Ascending aorta (tissue), 2 donors: ENCODE measurements at regions not wholly inside any gene's neighbourhood (a gene's known extent, or its start where the extent isn't known, plus 50 kb on each side); places are given as distances from the start of the nearest gene placed in this dataset.

Experiments
- DNase-seq, 2 donors: peaks; one replicate each; pipeline ENCODE4 v3.0.0-alpha.2; 2019; ENCODE audit warnings: low spot score in 2 of 2
- H3K27ac ChIP-seq, 2 donors: fragments of 200-600 bp; sonication (generic); one replicate each; pipeline ENCODE4 v1.5.1; 2016 to 2017; ENCODE audit warnings: mild to moderate bottlenecking in 1 of 2
- H3K27me3 ChIP-seq: fragments of 200-600 bp; sonication (generic); one replicate; pipeline ENCODE4 v1.5.1; 2017
- H3K36me3 ChIP-seq, 2 donors: fragments of 200-600 bp; sonication (generic); one replicate each; pipeline ENCODE4 v1.5.1; 2016
- H3K4me1 ChIP-seq, 2 donors: fragments of 200-600 bp; sonication (generic); one replicate each; pipeline ENCODE4 v1.5.1; 2016 to 2017; ENCODE audit warnings: mild to moderate bottlenecking in 1 of 2
- H3K4me3 ChIP-seq, 2 donors: fragments of 200-600 bp; sonication (generic); one replicate each; pipeline ENCODE4 v1.5.1; 2016 to 2017; ENCODE audit warnings: mild to moderate bottlenecking in 1 of 2
- H3K9me3 ChIP-seq, 2 donors: fragments of 200-600 bp; sonication (generic); one replicate each; pipeline ENCODE4 v1.5.1; 2016
- CTCF ChIP-seq, 3 experiments: fragments of 200-600 bp in 2 of 3; fragments of 450-650 bp in 1 of 3; sonication (generic) in 2 of 3; IDR thresholded peaks; one replicate each; pipeline ENCODE4 v1.5.1; 2016 to 2019; ENCODE audit warnings: antibody characterized with exemption in 3 of 3, mild to moderate bottlenecking in 1 of 3, moderate library complexity in 1 of 3
- intact Hi-C: fragments of 100-400 bp; cut with DNase I; formaldehyde crosslinking; loops from one replicate; pipeline ENCODE4 v1.15.1; 2023

GRCh38 chr2:237198164-237198855 is 112.6 kb downstream of the COPS8 start:
- TF ChIP-seq CTCF (IDR thresholded peaks at IDR 0.05) = no peak
- H3K27me3 ChIP-seq = no peaks in the 10 kb centered on the region
- H3K4me1 ChIP-seq = no peaks in the 10 kb centered on the region
- H3K36me3 ChIP-seq = no peaks in the 10 kb centered on the region
- no peak for DNase-seq
- no peak overlapping the region for H3K27ac ChIP-seq
- intact Hi-C loops = no loop called here
- no peak overlapping the region for H3K4me3 ChIP-seq
- no peaks in the 10 kb centered on the region for H3K9me3 ChIP-seq

- H3K27me3 ChIP-seq = no peaks in the 10 kb centered on the region
- H3K4me3 ChIP-seq = no peak overlapping the region
- intact Hi-C loops = no loop called here
- no peak for DNase-seq
- no peak overlapping the region for H3K27ac ChIP-seq
- no peaks in the 10 kb centered on the region for H3K9me3 ChIP-seq
- TF ChIP-seq CTCF (IDR thresholded peaks at IDR 0.05) = no peak
- no peaks in the 10 kb centered on the region for H3K36me3 ChIP-seq
- no peaks in the 10 kb centered on the region for H3K4me1 ChIP-seq
These were observed 113.4 kb downstream of the COPS8 start for GRCh38 chr2:237199082-237199481.

GRCh38 chr2:237199577-237199976 is 113.9 kb downstream of the COPS8 start:
- Histone ChIP-seq H3K27me3 (no peaks in the 10 kb centered on the region), H3K36me3 (no peaks in the 10 kb centered on the region), H3K27ac (no peak overlapping the region), H3K4me3 (no peak overlapping the region), H3K9me3 (no peaks in the 10 kb centered on the region), H3K4me1 (no peaks in the 10 kb centered on the region)
- intact Hi-C loops = no loop called here
- no peak for TF ChIP-seq CTCF (IDR thresholded peaks at IDR 0.05)
- no peak for DNase-seq

- Histone ChIP-seq H3K4me3 (no peak overlapping the region), H3K36me3 (no peaks in the 10 kb centered on the region), H3K4me1 (no peaks in the 10 kb centered on the region), H3K27me3 (no peaks in the 10 kb centered on the region), H3K27ac (no peak overlapping the region), H3K9me3 (no peaks in the 10 kb centered on the region)
- DNase-seq = no peak
- no peak for TF ChIP-seq CTCF (IDR thresholded peaks at IDR 0.05)
- intact Hi-C loops = no loop called here
These were observed 114.8 kb downstream of the COPS8 start for GRCh38 chr2:237200462-237200861.

- H3K4me1 ChIP-seq = no peaks in the 10 kb centered on the region
- no peak for DNase-seq
- peak overlapping the region in 1 of 2 donors; percentile 26 for H3K27ac ChIP-seq
- intact Hi-C loops = no loop called here
- no peak for TF ChIP-seq CTCF (IDR thresholded peaks at IDR 0.05)
- no peaks in the 10 kb centered on the region for H3K9me3 ChIP-seq
- no peak overlapping the region for H3K4me3 ChIP-seq
- H3K27me3 ChIP-seq = no peaks in the 10 kb centered on the region
- no peaks in the 10 kb centered on the region for H3K36me3 ChIP-seq
These were observed 116.0 kb downstream of the COPS8 start for GRCh38 chr2:237201461-237202287.
